ENCODE measurements at regions not wholly inside any gene's neighbourhood (a gene's known extent, or its start where the extent isn't known, plus 50 kb on each side); places are given as distances from the start of the nearest gene placed in this dataset.

DNA sequence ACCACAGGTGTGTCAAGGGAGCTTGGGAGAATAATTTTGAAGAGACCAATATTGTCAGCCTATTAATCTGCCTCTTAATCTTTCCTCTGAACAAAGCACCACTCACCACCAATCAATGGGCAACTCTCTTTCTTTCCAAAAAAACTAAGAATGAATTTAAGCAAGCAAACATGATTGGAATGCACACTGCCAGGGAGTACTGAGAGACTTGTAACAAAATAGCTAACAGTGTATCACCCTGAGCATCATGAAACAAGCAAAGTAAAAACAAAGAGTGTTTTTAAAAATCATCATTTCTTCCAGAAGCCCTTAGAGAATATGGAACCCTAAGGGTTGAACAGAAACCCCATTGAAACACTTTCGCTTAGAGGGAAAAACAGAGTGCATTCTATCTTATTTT, 299.7 kb downstream of the DSEL start:
- no peaks in the 10 kb centered on the region for H3K27me3 ChIP-seq (replicated peaks in 1 of 4; ENCODE audit: control insufficient read depth in 3 of 4, extremely low read depth in 1 of 4, insufficient read depth in 3 of 4, low read length in 3 of 4)
- FAIRE-seq, result no peak
- H4K91ac ChIP-seq (replicated peaks; ENCODE audit: insufficient read length, low read length), result no peak overlapping the region
- no peak overlapping the region for H3K4me3 ChIP-seq (ENCODE audit: extremely low read depth in 1 of 4, insufficient read depth in 2 of 4, low read depth in 3 of 4, low read length in 4 of 4)
- H4K8ac ChIP-seq (ENCODE audit: extremely low read depth, insufficient read depth, low read length), result no peak overlapping the region
- no peak overlapping the region for H3K4me2 ChIP-seq (ENCODE audit: insufficient read depth in 1 of 2, low read depth in 2 of 2, low read length in 2 of 2)
- DNase-seq (ENCODE audit: low read depth in 1 of 2, low spot score in 2 of 2), result no peak
- H4K5ac ChIP-seq (ENCODE audit: insufficient read length, low read depth, low read length), result no peak overlapping the region
- H3K18ac ChIP-seq (ENCODE audit: extremely low read depth, low read length), result no peak overlapping the region
- H3K23ac ChIP-seq (ENCODE audit: insufficient read length), result no peak overlapping the region
- no peaks in the 10 kb centered on the region for H4K20me1 ChIP-seq (replicated peaks in 1 of 2; ENCODE audit: control insufficient read depth in 1 of 2, insufficient read depth in 2 of 2, low read length in 2 of 2)
- H3K23me2 ChIP-seq (ENCODE audit: low read depth, low read length), result no peaks in the 10 kb centered on the region
- POLR2A ChIA-PET (ENCODE audit: partially characterized antibody), result no interaction called here
- no peak overlapping the region for H2BK12ac ChIP-seq (ENCODE audit: low read depth, low read length)
- no peak overlapping the region for H3K4ac ChIP-seq (replicated peaks; ENCODE audit: insufficient read length, low read depth, low read length)
- H3K14ac ChIP-seq (ENCODE audit: insufficient read length), result no peak overlapping the region
- H2AFZ ChIP-seq (ENCODE audit: low read length), result no peak overlapping the region
- 95% methylated on average over 1 of the region's 1 CpG; no CpG with 5 or more reads in 1 of the 2 experiments for WGBS, 2 experiments (ENCODE audit: extremely low coverage in 1 of 2, insufficient coverage in 1 of 2, insufficient read length in 1 of 2, insufficient replicate concordance in 2 of 2, low coverage in 1 of 2, low lambda C conversion rate in 2 of 2, missing lambda C conversion rate in 1 of 2)
- no peak overlapping the region for H2BK120ac ChIP-seq (replicated peaks; ENCODE audit: low read depth, low read length)
- no peaks in the 10 kb centered on the region for H3K36me3 ChIP-seq (ENCODE audit: control insufficient read depth in 2 of 4, insufficient read depth in 4 of 4, low read length in 3 of 4)
- H2BK15ac ChIP-seq (ENCODE audit: low read length), result no peak overlapping the region
- H3K9ac ChIP-seq (replicated peaks in 1 of 4; ENCODE audit: extremely low read depth in 1 of 4, low read depth in 3 of 4, low read length in 3 of 4), result no peak overlapping the region
- no peak overlapping the region for H2BK5ac ChIP-seq (ENCODE audit: low read depth, low read length)
- H2BK20ac ChIP-seq (ENCODE audit: low read length), result no peak overlapping the region
- H3K79me1 ChIP-seq (ENCODE audit: low read depth, low read length), result no peaks in the 10 kb centered on the region
- H3K9me3 ChIP-seq (ENCODE audit: insufficient read depth in 2 of 2, low read depth in 1 of 2, low read length in 1 of 2), result 0 out of 4 replicates have a peak, but pooled peaks cover 0 to 3% of the 10 kb centered on the region in 2 experiments
- no peak overlapping the region for H3K56ac ChIP-seq (replicated peaks; ENCODE audit: insufficient read length, low read depth, low read length)
- H3K27ac ChIP-seq (ENCODE audit: low read depth, low read length), result no peak overlapping the region
- H3K4me1 ChIP-seq (replicated peaks in 1 of 4; ENCODE audit: control insufficient read depth in 3 of 4, insufficient read depth in 4 of 4, low read length in 3 of 4), result no peaks in the 10 kb centered on the region
- TF ChIP-seq RAD21 (IDR thresholded peaks at IDR 0.05 in 1 of 2, conservative IDR thresholded peaks at IDR 0.05 in 1 of 2; ENCODE audit: low read depth in 2 of 2, low read length in 2 of 2), result no peak
- TF ChIP-seq POU5F1 (IDR thresholded peaks at IDR 0.05; ENCODE audit: low read depth, low read length), result no peak
- TF ChIP-seq SUZ12 (IDR thresholded peaks at IDR 0.05; ENCODE audit: low read length), result no peak
- TF ChIP-seq TAF1 (IDR thresholded peaks at IDR 0.05; ENCODE audit: low read depth, low read length), result no peak
- no peak for TF ChIP-seq SP1 (IDR thresholded peaks at IDR 0.05; ENCODE audit: low read depth, low read length)
- TF ChIP-seq RFX5 (IDR thresholded peaks at IDR 0.05; ENCODE audit: borderline replicate concordance, low read depth, low read length), result no peak
- TF ChIP-seq TCF12 (IDR thresholded peaks at IDR 0.05; ENCODE audit: low read depth, low read length), result no peak
- no peak for TF ChIP-seq JUN (IDR thresholded peaks at IDR 0.05; ENCODE audit: low read depth, low read length)
- TF ChIP-seq MAFK (IDR thresholded peaks at IDR 0.05; ENCODE audit: low read depth, low read length), result no peak
- TF ChIP-seq ASH2L (IDR thresholded peaks at IDR 0.05; ENCODE audit: low read length), result no peak
- no peak for TF ChIP-seq CBX5 (IDR thresholded peaks at IDR 0.05; ENCODE audit: low read depth, low read length)
- TF ChIP-seq EZH2 (IDR thresholded peaks at IDR 0.05; ENCODE audit: low read depth, low read length, severe bottlenecking), result no peak
- no peak for TF ChIP-seq CTBP2 (IDR thresholded peaks at IDR 0.05; ENCODE audit: borderline replicate concordance, insufficient read depth, insufficient read length, low read length)
- no peak for TF ChIP-seq SIX5 (IDR thresholded peaks at IDR 0.05; ENCODE audit: low read depth, low read length)
- no peak for TF ChIP-seq BCL11A (IDR thresholded peaks at IDR 0.05; ENCODE audit: low read depth in 2 of 2, low read length in 2 of 2)
- no peak for TF ChIP-seq CBX8 (IDR thresholded peaks at IDR 0.05; ENCODE audit: borderline replicate concordance, low read depth, low read length)
- no peak overlapping the region for H2AK5ac ChIP-seq (ENCODE audit: low read depth, low read length)
- no peaks in the 10 kb centered on the region for H3K79me2 ChIP-seq (ENCODE audit: control insufficient read depth in 1 of 2, insufficient read depth in 2 of 2, low read length in 2 of 2)
- CTCF ChIA-PET (ENCODE audit: partially characterized antibody), result interaction anchor here (0.8 to 1.2 kb wide), 3 partner anchors 9 to 297 kb away, joined by 3 to 5 read pairs (median 4); no protein-coding TSS in a partner anchor

Measured in H1 (cell line).